IPS-15b (cell line): ENCODE measurements at regions not wholly inside any gene's neighbourhood (a gene's known extent, or its start where the extent isn't known, plus 50 kb on each side); places are given as distances from the start of the nearest gene placed in this dataset.

ENCODE experiments used
- H3K27me3 ChIP-seq: one replicate; pipeline ENCODE4 v1.6.1; 2013; ENCODE audit warnings: low read length; ENCODE audit not compliant: control insufficient read depth, insufficient read depth
- H3K36me3 ChIP-seq: one replicate; pipeline ENCODE4 v1.6.1; 2013; ENCODE audit warnings: low read length; ENCODE audit not compliant: control insufficient read depth, insufficient read depth
- H3K4me1 ChIP-seq: one replicate; pipeline ENCODE4 v1.6.1; 2013; ENCODE audit warnings: mild to moderate bottlenecking, low read length; ENCODE audit not compliant: control insufficient read depth, insufficient read depth
- H3K4me3 ChIP-seq: one replicate; pipeline ENCODE4 v1.5.1; 2013; ENCODE audit warnings: low read depth, low read length
- H3K9ac ChIP-seq: one replicate; pipeline ENCODE4 v1.6.1; 2013; ENCODE audit warnings: low read depth, mild to moderate bottlenecking, low read length
- H3K9me3 ChIP-seq: one replicate; pipeline ENCODE4 v1.6.1; 2013; ENCODE audit warnings: mild to moderate bottlenecking, low read length; ENCODE audit not compliant: control insufficient read depth, insufficient read depth

- Histone ChIP-seq H3K4me1 (peaks cover 5% of the 10 kb centered on the region), H3K36me3 (no peaks in the 10 kb centered on the region), H3K4me3 (no peak overlapping the region), H3K9ac (no peak overlapping the region), H3K9me3 (no peaks in the 10 kb centered on the region), H3K27me3 (no peaks in the 10 kb centered on the region)
These were observed 132.9 kb upstream of the SIX2 start for GRCh38 chr2:45141883-45142866.

DNA sequence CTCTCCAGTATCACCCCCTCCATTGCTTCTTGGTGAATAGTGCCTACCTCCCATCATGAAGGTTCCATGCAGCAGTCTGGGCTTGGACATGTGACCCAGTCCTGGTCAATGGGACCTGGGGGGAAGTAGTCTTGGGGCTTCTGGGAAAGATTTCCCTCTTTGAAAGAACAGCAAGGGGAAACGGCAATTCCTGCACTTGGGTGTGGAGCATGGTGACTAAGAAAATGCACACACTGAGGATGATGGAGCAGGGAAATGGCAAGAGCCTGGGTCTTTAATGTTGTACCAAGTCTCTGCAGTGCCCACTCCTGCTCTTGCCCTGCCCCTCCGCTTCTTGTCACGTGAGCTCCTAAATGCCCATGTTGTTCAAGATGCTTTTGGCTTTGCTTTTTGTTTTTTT, 131.4 kb upstream of the SIX2 start:
- Histone ChIP-seq H3K27me3 (no peaks in the 10 kb centered on the region), H3K4me3 (no peak overlapping the region), H3K9ac (no peak overlapping the region), H3K9me3 (no peaks in the 10 kb centered on the region), H3K36me3 (no peaks in the 10 kb centered on the region), H3K4me1 (peaks cover 5% of the 10 kb centered on the region)

DNA sequence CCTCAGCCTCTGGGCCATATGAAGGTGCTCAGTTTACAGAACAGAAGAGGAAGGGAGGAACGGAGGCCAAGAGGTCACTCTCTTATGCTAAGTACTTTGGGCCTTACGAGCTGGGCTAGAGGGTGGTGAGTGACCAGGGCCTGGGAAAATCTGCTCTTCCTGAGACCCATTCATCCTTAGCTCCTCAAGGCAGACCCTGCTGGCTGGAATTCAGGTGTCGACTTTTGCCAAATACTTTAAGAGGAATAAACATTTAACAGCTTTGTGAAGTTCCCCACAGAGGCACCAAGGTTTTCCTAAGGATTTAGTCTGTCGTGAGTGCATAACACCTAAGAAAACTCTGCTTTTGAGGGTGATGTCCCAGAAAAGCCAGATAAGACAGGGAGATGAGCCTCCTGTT, 129.7 kb upstream of the SIX2 start:
- no peak overlapping the region for H3K9ac ChIP-seq
- H3K9me3 ChIP-seq = no peaks in the 10 kb centered on the region
- H3K4me3 ChIP-seq = no peak overlapping the region
- no peaks in the 10 kb centered on the region for H3K36me3 ChIP-seq
- H3K27me3 ChIP-seq = no peaks in the 10 kb centered on the region
- H3K4me1 ChIP-seq = no peaks in the 10 kb centered on the region

GRCh38 chr2:45137966-45138695, 128.9 kb upstream of the SIX2 start:
- H3K36me3 ChIP-seq = no peaks in the 10 kb centered on the region
- no peaks in the 10 kb centered on the region for H3K9me3 ChIP-seq
- no peak overlapping the region for H3K4me3 ChIP-seq
- no peak overlapping the region for H3K9ac ChIP-seq
- no peaks in the 10 kb centered on the region for H3K4me1 ChIP-seq
- no peaks in the 10 kb centered on the region for H3K27me3 ChIP-seq

- H3K9ac ChIP-seq = no peak overlapping the region
- no peaks in the 10 kb centered on the region for H3K4me1 ChIP-seq
- H3K4me3 ChIP-seq = no peak overlapping the region
These were observed 125.5 kb upstream of the SIX2 start for GRCh38 chr2:45134726-45135125.

DNA sequence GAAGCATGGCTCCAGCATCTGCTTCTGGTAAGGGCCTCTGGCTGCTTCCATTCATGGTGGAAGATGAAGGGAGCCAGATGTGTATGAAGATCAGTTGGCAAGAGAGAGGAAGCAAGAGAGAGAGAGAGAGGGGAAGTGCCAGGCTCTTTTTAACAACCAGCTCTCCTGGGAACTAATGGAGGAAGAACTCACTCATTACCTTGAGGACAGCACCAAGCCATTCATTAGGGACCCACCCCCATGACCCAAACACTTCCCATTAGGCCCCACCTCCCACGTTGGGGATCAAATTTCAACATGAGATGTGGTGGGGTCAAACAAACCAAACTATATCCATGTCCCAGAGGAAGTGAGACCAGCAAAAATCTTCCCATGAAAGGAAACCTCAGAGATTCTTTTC, 124.8 kb upstream of the SIX2 start:
- H3K9me3 ChIP-seq = no peaks in the 10 kb centered on the region
- no peak overlapping the region for H3K9ac ChIP-seq
- no peak overlapping the region for H3K4me3 ChIP-seq
- no peaks in the 10 kb centered on the region for H3K36me3 ChIP-seq
- H3K4me1 ChIP-seq = no peaks in the 10 kb centered on the region
- no peaks in the 10 kb centered on the region for H3K27me3 ChIP-seq

More at GRCh38 chr2:45134726-45135125, 125.5 kb upstream of the SIX2 start:
- H3K27me3 ChIP-seq = no peaks in the 10 kb centered on the region
- H3K36me3 ChIP-seq = no peaks in the 10 kb centered on the region
- H3K9me3 ChIP-seq = no peaks in the 10 kb centered on the region

DNA sequence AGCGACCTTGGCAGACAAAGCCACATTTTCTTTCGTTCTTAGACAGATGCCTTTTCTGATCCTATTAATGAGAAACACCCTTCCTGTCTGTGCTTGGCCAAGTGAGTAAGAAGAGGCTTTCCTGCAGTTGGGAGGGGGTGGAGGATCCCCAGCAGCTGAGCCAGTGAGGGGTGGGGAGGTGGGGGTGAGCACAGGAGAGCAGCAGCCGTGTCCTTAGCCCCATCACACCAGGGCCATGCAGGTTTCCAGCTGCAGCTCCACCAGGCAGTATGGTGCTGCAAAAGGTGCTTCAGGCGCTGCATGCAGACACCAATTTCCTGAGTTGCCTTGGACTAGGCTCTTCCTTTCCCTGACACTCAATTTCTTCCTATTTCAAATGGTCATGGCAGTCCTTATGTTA, 123.3 kb upstream of the SIX2 start:
- Histone ChIP-seq H3K4me1 (no peaks in the 10 kb centered on the region), H3K9me3 (no peaks in the 10 kb centered on the region), H3K36me3 (no peaks in the 10 kb centered on the region), H3K4me3 (no peak overlapping the region), H3K27me3 (no peaks in the 10 kb centered on the region), H3K9ac (no peak overlapping the region)

DNA sequence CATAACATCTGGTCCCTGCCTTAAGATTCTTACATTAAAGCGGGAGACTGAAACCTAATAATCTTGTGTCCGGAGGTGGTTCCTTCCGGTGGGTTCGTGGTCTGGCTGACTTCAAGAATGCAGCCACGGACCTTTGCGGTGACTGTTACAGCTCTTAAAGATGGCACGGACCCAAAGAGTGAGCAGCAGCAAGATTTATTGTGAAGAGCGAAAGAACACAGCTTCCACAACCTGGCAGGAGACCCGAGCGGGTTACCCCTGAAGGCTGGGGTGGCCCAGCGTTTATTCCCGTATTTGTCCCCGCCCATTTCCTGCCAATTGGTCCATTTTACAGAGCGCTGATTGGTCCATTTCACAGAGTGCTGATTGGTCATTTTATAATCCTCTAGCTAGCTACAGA, 122.3 kb upstream of the SIX2 start:
- Histone ChIP-seq H3K4me1 (no peaks in the 10 kb centered on the region), H3K9me3 (no peaks in the 10 kb centered on the region)

DNA sequence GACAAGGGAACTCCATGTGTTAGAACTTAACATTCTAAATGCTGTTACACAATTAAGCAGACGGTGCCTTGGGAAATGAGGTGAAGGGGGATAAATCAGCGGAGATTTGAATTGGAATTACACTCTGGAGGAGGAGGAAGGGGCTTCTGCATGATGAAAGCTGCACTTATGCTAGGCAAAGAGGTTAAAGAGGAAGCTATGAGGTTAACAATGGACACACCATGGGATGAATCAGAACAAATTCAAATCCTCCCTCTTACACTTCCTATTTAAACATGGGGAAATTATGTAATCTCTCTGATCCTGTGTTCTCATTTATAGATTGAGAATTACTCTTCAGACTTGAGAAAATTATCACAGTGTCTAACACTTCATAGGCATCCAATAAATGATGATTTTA, 121.5 kb upstream of the SIX2 start:
- no peak overlapping the region for H3K9ac ChIP-seq
- no peaks in the 10 kb centered on the region for H3K4me1 ChIP-seq

More for the DNA sequence above, 122.3 kb upstream of the SIX2 start:
- Histone ChIP-seq H3K27me3 (no peaks in the 10 kb centered on the region), H3K4me3 (no peak overlapping the region), H3K9ac (no peak overlapping the region), H3K36me3 (no peaks in the 10 kb centered on the region)

DNA sequence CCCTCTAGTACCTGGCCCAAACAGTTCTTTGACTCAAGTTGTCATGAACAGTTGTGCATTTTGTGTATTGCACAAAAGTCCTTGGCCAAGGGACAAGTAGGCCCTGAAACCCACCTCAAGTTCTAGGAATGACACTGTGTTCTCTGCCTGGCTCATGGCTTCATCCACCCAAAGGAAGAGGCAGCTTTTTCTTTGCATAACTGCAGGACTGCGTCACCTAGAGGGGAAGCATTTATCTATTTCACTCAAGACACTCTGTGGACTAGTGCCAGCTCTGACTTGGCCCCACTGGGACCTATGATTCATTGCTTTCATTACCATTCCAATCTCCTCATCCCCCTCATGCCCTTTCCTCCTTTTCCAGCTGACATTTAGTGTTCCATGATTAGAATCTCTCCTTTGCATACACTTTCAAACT, 119.3 kb upstream of the SIX2 start:
- Histone ChIP-seq H3K4me3 (no peak overlapping the region), H3K27me3 (no peaks in the 10 kb centered on the region), H3K36me3 (no peaks in the 10 kb centered on the region), H3K9me3 (no peaks in the 10 kb centered on the region), H3K4me1 (no peaks in the 10 kb centered on the region), H3K9ac (no peak overlapping the region)

More for the DNA sequence above, 121.5 kb upstream of the SIX2 start:
- H3K27me3 ChIP-seq = no peaks in the 10 kb centered on the region
- H3K4me3 ChIP-seq = no peak overlapping the region
- no peaks in the 10 kb centered on the region for H3K9me3 ChIP-seq
- no peaks in the 10 kb centered on the region for H3K36me3 ChIP-seq

- Histone ChIP-seq H3K4me3 (no peak overlapping the region), H3K9me3 (no peaks in the 10 kb centered on the region), H3K9ac (no peak overlapping the region), H3K27me3 (no peaks in the 10 kb centered on the region), H3K4me1 (no peaks in the 10 kb centered on the region), H3K36me3 (no peaks in the 10 kb centered on the region)
These were observed 118.6 kb upstream of the SIX2 start for GRCh38 chr2:45127891-45128290.

DNA sequence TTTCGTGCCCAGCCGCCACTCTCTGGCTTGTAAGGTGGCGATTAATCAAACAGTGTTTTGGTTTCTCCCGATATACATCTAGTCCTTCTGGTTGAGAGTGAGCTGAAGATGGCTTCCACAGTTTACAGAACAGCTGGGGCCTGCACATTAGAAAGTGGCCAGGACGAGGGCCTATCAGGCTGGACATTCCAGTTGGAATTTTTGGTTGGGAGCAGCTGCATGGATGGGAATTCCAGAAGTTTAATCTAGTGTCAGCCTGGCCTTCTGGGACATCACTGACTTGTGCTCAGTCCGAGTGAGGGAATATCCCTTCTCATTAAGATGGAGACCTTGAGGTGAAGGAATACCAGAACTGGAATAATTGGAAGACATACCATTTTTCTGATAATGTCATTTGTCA, 118.1 kb upstream of the SIX2 start:
- Histone ChIP-seq H3K4me3 (no peak overlapping the region), H3K9me3 (no peaks in the 10 kb centered on the region), H3K27me3 (no peaks in the 10 kb centered on the region), H3K4me1 (no peaks in the 10 kb centered on the region), H3K36me3 (no peaks in the 10 kb centered on the region), H3K9ac (no peak overlapping the region)
